Loucy (cell line): ENCODE measurements at regions not wholly inside any gene's neighbourhood (a gene's known extent, or its start where the extent isn't known, plus 50 kb on each side); places are given as distances from the start of the nearest gene placed in this dataset.

Experiments used
- H2AFZ ChIP-seq: fragments of 200-600 bp; sonication (generic); 2 replicates; pipeline ENCODE4 v1.6.0; 2016; ENCODE audit warnings: antibody characterized with exemption, mild to moderate bottlenecking, low read length, moderate library complexity
- H3F3A ChIP-seq: fragments of 200-600 bp; 2 replicates; pipeline ENCODE4 v1.6.0; 2016; ENCODE audit warnings: antibody characterized with exemption, low read depth, mild to moderate bottlenecking
- H3K27me3 ChIP-seq: fragments of 200-600 bp; sonication (generic); 2 replicates; pipeline ENCODE4 v1.6.1; 2014; ENCODE audit warnings: low read length, mild to moderate bottlenecking; ENCODE audit not compliant: insufficient read depth, poor library complexity, severe bottlenecking
- H3K36me3 ChIP-seq: fragments of 200-600 bp; sonication (generic); 2 replicates; pipeline ENCODE4 v1.6.1; 2016; ENCODE audit warnings: low read length; ENCODE audit not compliant: insufficient read depth
- H3K4me1 ChIP-seq: fragments of 200-600 bp; sonication (generic); 2 replicates; pipeline ENCODE4 v1.5.1; 2014; ENCODE audit warnings: low read length, mild to moderate bottlenecking; ENCODE audit not compliant: insufficient read depth, poor library complexity, severe bottlenecking
- H3K4me2 ChIP-seq: fragments of 200-600 bp; sonication (generic); 2 replicates; pipeline ENCODE4 v1.6.0; 2014; ENCODE audit warnings: antibody characterized with exemption, low read length, low read depth, mild to moderate bottlenecking; ENCODE audit not compliant: poor library complexity, severe bottlenecking
- H3K4me3 ChIP-seq: fragments of 200-600 bp; sonication (generic); 2 replicates; pipeline ENCODE4 v1.5.1; 2014; ENCODE audit warnings: low read length, mild to moderate bottlenecking, mixed read lengths; ENCODE audit not compliant: poor library complexity, severe bottlenecking
- H3K79me2 ChIP-seq: fragments of 200-600 bp; sonication (generic); 2 replicates; pipeline ENCODE4 v1.6.1; 2014; ENCODE audit warnings: low read length; ENCODE audit not compliant: insufficient read depth
- H3K9ac ChIP-seq: fragments of 200-600 bp; sonication (generic); 2 replicates; pipeline ENCODE4 v1.6.0; 2014; ENCODE audit warnings: mild to moderate bottlenecking, low read depth, low read length, moderate library complexity; ENCODE audit not compliant: poor library complexity, severe bottlenecking
- H3K9me2 ChIP-seq: fragments of 200-600 bp; sonication (generic); replicated peaks from 2 replicates; pipeline ENCODE4 v1.6.1; 2016; ENCODE audit warnings: low read depth, low read length, mixed read lengths
- H3K9me3 ChIP-seq: fragments of 200-600 bp; sonication (generic); 2 replicates; pipeline ENCODE4 v1.6.1; 2014; ENCODE audit warnings: mild to moderate bottlenecking, antibody characterized with exemption, low read length, low read depth; ENCODE audit not compliant: insufficient read depth
- H4K20me1 ChIP-seq: fragments of 200-600 bp; sonication (generic); 2 replicates; pipeline ENCODE4 v1.6.0; 2014; ENCODE audit warnings: antibody characterized with exemption, low read length, mild to moderate bottlenecking; ENCODE audit not compliant: insufficient read depth, poor library complexity, severe bottlenecking
- CTCF ChIP-seq: fragments of 200-600 bp; sonication (generic); conservative IDR thresholded peaks from 2 replicates; pipeline ENCODE4 v1.5.1; 2014; ENCODE audit warnings: mild to moderate bottlenecking, antibody characterized with exemption, low read length
- EZH2phosphoT487 ChIP-seq: fragments of 200-600 bp; IDR thresholded peaks from 2 replicates; pipeline ENCODE4 v1.6.1; 2018; ENCODE audit warnings: antibody characterized with exemption, mild to moderate bottlenecking, moderate library complexity, borderline replicate concordance

- no peak overlapping the region for H3K9ac ChIP-seq
- no peaks in the 10 kb centered on the region for H3K36me3 ChIP-seq
- no peaks in the 10 kb centered on the region for H3K79me2 ChIP-seq
- H3K27me3 ChIP-seq: no peaks in the 10 kb centered on the region
- H3K4me2 ChIP-seq: no peak overlapping the region
- H3K9me3 ChIP-seq: no peaks in the 10 kb centered on the region
- H3K9me2 ChIP-seq: no peaks in the 10 kb centered on the region
- no peaks in the 10 kb centered on the region for H4K20me1 ChIP-seq
- peak overlapping the region; percentile 2; the same call in 1 of the 2 replicates for H2AFZ ChIP-seq
- peaks cover 2% of the 10 kb centered on the region for H3K4me1 ChIP-seq
- no peak for TF ChIP-seq CTCF
- no peak for TF ChIP-seq EZH2phosphoT487
- no peaks in the 10 kb centered on the region for H3F3A ChIP-seq
- H3K4me3 ChIP-seq: no peak overlapping the region
Observed at GRCh38 chr12:45663455-45663854, 66.1 kb upstream of the ARID2 start.

DNA sequence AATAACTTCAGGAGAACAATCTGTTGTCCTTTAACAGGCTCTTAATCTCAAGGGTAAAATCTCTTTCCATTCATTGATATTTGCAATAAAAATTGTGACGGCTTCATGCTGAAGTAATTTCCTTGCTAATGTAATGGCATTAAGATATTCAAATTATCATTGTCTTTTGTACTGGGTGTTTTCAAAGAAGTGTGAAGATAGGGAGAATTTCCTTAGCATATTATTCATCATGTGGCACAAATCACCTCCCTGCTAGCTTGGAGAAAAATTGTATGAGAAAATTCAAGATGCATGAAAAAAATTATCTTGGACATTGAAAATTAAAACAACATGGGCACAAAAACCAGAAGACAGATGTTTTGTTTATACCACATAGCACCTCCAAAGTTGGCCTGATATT is 63.6 kb upstream of the ARID2 start:
- Histone ChIP-seq H3K9ac (no peak overlapping the region), H3K4me3 (no peak overlapping the region), H3K4me1 (peaks cover 25% of the 10 kb centered on the region), H3K9me3 (no peaks in the 10 kb centered on the region), H3K4me2 (no peak overlapping the region), H3K9me2 (no peaks in the 10 kb centered on the region), H3K36me3 (no peaks in the 10 kb centered on the region), H3K27me3 (no peaks in the 10 kb centered on the region), H3F3A (no peaks in the 10 kb centered on the region), H4K20me1 (no peaks in the 10 kb centered on the region), H3K79me2 (no peaks in the 10 kb centered on the region), H2AFZ (no peak overlapping the region)
- no peak for TF ChIP-seq CTCF
- TF ChIP-seq EZH2phosphoT487: no peak

- H3F3A ChIP-seq: no peaks in the 10 kb centered on the region
- TF ChIP-seq CTCF (no peak), EZH2phosphoT487 (no peak)
- H3K27me3 ChIP-seq: no peaks in the 10 kb centered on the region
- no peaks in the 10 kb centered on the region for H4K20me1 ChIP-seq
- H3K79me2 ChIP-seq: no peaks in the 10 kb centered on the region
- no peak overlapping the region for H3K4me3 ChIP-seq
- no peaks in the 10 kb centered on the region for H3K36me3 ChIP-seq
- H2AFZ ChIP-seq: no peak overlapping the region
- no peaks in the 10 kb centered on the region for H3K9me2 ChIP-seq
- H3K4me2 ChIP-seq: no peak overlapping the region
- H3K4me1 ChIP-seq: peaks cover 28% of the 10 kb centered on the region
- no peaks in the 10 kb centered on the region for H3K9me3 ChIP-seq
- no peak overlapping the region for H3K9ac ChIP-seq
Observed at GRCh38 chr12:45666396-45666795, 63.1 kb upstream of the ARID2 start.
